CD4-positive, alpha-beta T cell treated with Interleukin-2 at 100 ng/mL for 4 hours (primary cell): ENCODE measurements at regions not wholly inside any gene's neighbourhood (a gene's known extent, or its start where the extent isn't known, plus 50 kb on each side); places are given as distances from the start of the nearest gene placed in this dataset.

ENCODE experiments used
- DNase-seq: peaks from one replicate; pipeline ENCODE4 v3.0.0-alpha.2; 2020; ENCODE audit warnings: low spot score

DNA sequence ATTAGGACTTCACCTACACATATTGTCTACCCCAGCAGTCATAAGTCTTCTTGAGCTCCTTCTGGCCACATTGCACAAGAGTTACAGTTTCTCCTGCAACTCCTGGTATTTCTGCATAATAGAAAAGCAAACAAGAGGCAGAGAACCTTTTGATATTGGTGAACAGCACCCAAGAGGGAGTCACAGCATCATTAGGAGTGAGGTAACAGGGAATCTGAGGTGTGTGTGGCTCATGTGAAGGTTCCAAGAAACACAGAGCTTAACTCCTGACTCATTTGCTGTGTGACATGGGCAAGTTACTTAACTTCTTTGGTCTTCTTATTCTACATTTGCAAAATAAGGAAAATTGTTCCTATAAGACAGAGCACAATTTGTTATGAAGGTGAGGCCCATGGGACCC, 374.6 kb downstream of the INSC start:
- DNase-seq, result no peak

DNA sequence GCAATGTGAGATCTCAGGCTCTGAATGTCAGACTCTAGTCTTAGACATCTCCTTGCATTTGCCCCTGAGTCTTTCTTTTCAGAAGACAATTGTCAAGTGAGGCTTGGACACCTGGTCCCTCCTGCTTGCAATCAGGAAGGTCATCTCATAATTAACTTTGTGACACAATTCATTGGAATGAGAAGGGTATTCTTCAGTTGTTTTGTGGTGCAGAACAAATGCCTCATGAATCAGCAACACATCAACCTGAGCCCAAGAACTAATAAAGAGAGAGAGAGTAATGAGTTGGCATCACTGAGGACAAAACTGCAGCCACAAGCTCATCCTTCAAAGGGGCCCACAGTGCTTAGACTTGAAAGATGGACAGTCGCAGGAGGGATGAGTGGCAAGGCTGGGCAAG, 375.8 kb downstream of the INSC start:
- DNase-seq, result no peak

DNA sequence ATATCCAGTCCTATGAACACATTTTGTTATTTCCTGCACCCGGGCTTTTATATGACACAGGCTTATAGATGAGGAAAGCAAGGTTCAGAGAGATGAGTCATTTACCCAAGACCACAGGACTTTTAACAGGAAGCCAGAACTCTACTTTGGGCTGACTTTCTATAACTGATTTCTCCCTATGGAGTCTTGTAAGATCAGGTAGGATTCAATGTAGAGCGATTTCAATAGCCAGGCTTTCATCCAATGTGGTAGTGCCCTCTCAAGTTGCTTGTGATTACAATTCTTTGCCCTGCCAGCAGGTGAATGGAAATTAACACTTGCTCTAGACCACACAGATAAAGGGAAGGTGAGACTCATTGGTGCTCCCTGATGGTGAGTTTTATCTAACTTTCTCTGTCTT, 378.3 kb downstream of the INSC start:
- DNase-seq, result no peak

DNA sequence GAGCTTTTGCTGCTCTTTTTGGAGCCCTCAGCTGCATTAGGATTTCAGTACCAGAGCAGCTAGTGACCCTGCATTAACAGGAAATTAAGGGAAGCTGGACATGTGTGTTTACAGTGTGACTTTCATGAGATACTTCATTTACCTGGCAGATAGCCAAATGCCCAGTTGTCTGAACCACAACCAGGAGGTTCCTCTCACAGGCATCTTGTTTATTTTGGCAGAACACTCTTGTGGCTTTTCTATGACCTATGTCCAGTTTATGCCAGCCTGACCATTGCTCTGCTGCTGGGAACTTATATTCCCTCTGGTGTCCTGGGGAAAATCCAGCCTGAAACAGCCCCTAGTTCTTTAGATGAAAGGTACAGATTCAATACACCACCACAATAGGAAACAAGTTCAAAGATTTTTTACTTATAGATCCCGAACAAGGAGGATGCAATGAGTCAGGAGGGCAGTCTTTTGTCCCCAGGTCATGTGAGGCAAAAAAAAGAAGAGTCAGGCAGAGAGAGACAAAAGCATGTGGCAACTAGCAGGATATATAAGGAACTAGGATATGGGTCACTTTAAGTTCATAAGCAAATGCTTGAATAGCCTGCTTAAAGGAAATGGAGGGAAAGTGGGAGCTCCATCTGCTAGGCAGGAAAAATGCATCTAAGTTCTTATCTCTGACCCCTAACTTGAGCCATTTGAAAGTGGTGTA, 379.3 kb downstream of the INSC start:
- no peak for DNase-seq

DNA sequence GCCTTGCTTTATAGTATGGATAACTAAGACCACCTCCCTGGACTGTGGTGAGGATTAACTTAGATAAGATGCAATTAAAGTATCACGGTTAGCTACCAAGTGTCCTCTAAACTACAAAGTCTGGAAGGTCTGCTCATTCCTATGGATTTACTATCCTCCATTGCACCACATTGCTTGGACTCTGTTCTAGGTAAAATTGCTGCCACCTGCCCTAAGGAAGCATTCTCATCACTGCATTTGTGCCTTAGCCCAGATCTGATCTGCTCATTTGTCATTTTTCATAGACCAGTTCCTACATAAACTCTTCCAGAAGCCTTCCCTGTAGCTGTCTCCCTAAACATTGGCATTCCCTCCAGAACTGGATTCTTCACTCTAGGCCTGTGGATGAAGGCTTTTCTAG, 380.0 kb downstream of the INSC start:
- no peak for DNase-seq

DNA sequence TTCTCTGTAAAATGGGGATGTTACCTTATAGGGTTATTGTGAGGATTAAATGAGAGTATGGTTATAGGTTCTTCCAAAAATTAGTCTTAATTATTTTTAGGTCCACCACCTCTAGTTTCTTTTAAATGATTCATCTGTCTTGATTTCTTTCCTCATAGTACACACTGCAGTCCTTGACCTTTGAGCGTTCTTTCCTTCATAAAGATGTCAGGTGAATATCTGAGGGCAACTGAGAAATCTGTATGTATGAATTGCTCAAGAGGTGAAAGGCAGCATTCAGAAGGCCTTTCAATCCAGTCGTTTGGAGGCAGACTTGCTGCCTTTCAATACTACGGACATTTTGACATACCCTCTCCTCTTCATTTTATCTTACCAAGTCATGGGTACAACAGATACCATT, 380.7 kb downstream of the INSC start:
- no peak for DNase-seq

DNA sequence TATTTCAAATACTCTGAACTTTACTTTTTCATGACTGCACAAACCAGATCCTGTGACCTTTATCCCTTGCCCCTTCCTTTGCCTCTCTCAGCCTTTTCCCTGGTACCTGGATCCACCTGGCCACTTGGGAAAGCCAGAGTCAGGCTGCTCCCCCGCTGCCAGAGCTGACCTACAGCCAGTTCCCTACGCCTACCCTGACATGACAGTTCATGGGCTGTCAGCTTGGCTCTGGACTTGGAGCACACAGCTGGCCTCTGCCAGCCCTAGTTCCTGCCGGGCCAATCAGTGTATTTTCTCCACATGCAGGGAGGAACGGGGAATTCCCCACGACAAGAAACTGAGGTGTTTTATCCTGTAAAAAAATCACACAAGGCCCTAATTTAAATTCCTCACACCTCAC, 382.6 kb downstream of the INSC start:
- DNase-seq, result no peak

DNA sequence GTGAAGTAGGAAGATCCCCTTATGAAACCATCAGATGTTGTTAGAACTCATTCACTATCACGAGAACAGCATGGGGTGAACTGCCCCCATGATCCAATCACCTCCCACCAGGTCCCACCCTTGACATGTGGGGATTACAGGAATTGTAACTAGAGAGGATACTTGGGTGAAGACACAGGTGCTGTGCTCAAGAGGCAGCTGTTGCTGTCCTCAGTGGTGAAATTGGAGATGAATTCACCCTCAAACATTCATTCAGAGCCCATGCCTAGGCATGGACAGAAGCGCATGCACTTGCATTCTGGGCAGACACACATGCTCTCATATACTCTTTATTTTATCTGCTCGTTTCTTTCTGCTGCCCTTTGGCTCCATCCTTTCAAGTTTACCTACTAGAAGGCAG, 385.0 kb downstream of the INSC start:
- no peak for DNase-seq

DNA sequence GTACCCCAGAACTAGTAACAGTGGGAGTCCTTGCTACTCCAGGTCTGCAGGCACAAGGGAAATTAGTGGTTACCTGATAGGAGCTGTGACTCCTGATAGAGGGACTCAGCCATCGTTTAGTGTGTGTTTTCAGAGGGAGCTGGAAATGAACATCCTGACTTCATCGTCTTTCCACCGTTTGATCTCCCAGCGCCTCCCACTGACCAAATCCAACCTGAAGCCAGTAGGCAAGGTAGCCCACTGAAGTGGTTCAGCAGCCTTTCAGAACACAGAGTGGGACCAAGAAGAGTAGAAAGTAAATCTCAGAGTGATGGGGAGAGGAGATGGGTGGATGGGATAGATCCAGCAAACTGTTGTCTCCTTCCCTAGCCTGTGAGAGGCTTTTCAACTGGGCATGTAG, 385.9 kb downstream of the INSC start:
- DNase-seq, result no peak

DNA sequence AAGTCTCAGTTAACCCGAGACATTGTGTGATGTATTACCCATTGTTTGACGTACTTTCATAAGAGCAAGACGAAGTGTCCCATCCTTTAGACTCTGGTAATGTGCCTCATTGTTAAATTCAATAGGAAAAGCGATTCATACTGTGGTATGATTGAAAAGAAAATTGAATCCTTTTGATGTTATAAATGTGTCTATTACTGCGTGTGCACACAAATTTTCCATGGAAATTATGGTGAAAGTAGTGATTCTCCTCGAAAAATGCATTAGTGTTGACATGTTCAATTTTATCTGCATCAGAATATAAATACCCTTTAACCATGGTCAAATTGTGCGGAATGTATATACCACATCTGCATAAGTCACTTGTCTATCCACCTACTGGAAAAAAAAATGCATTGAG, 386.8 kb downstream of the INSC start:
- DNase-seq, result no peak

DNA sequence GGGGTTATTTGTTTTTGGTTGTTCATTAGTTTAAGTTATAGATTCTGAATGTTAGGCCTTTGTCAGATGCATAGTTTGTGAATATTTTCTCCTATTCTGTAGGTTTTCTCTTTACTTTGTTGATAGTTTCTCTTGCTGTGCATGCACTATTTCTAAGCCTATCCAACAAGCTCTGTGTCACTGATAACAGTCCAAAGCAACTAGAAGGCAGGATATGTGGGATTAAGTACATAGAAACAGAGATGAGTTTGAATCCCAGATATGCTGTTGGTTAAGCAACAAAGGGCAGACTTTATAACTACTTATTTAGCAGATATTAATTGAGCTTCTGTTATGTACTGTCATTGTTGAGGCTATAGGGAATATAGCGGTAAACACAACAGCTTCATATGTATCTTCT, 390.4 kb downstream of the INSC start:
- no peak for DNase-seq

DNA sequence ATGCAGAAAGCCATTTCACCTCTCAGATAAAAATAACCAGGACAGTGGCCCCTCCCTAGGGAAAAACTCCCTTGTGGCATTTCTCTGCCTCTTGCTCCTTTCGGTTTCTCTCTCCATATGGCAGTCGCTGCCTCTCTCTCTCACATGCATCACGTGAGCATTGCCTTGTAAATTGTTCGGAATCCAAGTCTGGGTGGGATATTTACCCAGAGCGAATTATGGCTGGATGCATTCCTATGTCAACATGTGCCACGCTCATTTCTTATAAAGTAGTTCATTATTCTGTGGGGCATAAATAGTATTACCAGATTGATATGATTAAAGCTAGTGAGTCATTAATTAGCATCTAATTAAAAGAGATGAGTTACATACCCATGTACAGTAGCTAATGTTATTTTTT, 392.9 kb downstream of the INSC start:
- DNase-seq, result no peak

DNA sequence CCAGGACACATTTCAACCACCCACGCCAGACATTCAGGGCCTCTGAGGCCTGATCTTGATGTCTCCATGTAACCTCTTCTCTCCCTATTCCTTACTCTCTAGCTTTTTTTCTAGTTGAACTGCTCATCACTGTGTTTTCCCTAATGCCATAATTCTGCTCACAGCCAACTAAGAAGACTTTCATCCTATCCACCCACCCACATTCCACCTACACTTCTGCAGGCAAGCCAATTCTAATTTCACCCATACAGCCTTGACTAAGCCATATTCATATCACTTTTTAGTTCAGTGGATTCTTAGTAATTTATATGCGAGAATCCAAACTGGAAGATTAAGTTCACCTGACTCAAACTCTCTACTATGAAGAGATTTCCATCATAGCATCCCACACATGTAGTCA, 394.4 kb downstream of the INSC start:
- no peak for DNase-seq

DNA sequence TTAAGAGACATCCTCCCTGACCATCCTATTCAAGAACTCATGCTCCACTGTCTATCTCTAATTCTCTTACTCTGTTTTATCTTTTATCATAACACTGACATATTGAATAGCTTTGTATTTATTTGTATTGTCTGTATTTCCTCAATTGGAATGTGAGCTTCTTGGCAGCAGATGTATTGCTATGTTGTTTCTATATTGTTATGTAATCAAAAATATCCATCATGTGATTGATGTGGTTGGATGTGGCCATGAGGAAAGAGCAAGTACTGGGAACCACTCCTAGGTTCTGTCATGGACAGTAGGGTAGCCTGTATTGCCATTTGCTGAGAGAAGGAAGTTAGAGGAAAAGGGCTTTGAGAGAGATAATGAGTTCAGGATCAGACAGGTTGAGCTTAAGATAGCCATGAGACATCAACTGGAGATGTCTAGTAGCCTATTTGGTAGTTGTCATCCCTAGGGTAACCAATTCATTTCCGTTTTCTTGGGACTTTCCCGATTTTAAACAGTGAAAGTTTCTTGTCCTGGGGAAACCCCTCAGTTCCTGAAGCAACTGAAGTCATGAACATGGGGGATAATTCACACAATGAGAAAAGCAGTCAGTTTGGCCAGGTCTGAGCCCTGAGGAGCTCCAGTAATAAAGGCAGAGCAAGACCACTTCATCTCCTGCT, 404.5 kb downstream of the INSC start:
- no peak for DNase-seq

DNA sequence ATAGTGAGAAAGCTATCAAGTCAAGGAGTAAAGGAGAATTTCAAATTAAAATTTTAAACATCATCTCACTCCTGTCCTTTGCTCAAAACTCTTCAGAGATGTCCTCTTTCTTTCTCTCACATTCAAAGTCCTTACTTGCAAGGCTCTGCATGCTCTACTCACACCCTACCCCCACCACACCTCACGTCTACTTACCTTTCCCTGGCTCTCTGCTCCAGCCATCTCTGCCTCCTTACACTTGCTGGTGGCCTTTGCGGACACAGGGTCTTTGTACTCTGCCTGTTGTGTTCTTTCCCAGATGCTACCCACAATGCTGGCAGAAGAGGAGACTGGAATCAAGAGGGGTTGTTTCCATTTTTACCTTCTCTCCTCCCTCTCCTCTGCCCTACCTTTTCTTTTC, 405.2 kb downstream of the INSC start:
- DNase-seq, result no peak

DNA sequence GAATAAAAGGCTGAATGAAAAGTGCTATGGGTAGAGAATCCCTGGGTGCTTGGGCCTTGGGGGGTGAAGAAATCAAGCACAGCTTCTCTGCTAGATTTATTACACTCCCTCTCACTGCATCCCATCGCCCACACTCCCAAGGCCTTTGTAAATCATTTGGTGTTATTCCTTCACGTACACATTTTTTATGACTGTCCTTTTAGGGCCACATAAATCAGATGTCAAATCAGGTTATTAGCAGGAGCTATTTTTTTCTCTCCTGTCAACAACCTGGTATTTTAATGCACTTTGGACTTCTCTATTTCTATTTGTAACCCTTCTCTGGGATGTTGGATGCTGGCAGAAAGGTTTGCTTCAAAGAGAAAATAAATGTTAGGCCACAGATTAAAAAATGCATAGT, 408.8 kb downstream of the INSC start:
- no peak for DNase-seq

DNA sequence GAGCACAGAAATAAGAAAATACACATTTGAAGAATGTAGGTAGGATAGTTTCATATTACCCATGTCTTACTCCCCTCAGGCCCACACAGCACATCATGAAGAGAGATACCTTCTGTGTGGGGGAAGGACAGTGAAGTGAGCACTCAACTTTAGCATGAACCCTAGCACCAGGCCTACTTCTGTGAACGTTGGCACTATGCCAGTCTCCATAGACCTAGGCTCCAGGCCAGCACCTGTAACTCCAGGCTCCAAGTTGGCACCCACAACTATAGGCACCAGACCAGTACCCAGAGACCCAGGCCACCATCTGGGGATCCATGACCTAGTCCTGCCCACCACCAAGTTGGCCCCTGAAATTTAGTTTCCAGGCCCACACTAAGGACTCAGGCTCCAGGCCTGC, 410.9 kb downstream of the INSC start:
- no peak for DNase-seq

DNA sequence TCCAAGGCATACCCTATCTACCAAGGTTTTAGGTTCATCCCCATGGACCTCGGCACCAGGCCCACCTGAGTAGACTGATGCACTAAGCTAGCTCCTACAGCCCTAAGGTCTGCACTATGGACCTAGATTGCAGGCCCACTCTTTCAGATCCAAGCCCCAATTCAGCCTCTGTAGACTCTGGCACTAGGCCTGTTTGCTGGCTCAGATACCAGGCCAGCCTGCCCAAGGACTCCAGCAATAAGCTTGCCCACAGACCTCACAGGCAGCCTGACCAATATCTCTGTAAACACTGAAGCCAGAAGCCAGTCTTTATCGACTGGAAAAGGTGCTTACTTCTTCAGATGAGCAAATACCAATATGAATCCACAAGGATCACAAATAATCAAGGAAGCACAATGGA, 411.3 kb downstream of the INSC start:
- DNase-seq, result no peak

DNA sequence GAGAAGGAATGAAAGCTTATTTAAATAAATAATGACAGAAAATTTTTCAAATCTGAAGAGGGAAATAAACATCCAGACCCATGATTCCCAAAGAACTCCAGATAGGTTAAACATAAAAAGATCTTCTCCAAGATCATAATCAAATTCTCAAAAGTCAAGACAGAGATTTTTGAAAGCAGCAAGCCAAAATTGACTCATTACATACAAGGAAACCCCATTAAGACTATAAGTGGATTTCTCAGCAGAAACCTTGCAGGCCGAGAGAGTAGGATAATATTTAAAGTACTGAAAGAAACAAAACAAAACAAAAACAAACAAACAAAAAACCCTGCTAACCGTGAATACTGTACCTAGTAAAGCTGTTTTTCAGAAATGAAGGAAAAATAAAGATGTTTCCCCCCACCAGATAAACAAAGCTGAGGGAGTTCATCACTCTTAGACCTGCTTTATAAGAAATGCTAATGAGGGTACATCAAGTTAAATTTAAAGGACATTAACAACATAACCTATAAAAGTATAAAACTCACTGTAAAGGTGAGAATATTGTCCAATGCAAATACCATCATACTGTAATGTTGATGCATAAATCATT, 412.2 kb downstream of the INSC start:
- DNase-seq, result no peak

DNA sequence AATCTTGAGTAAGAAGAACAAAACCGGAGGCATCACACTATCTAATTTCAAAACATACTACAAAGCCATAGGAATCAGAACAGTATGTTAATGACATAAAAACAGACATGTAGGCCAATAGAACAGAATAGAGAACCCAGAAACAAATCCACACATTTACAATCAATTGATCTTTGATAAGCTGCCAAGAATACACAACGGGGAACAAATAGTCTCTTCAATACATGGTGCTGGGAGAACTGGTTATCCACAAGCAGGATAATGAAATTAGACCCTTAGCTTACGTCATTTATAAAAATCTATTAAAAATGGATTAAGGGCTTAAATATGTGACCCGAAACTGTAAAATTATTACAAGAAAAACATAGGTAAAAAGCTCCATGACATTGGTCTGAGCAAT, 417.7 kb downstream of the INSC start:
- no peak for DNase-seq

DNA sequence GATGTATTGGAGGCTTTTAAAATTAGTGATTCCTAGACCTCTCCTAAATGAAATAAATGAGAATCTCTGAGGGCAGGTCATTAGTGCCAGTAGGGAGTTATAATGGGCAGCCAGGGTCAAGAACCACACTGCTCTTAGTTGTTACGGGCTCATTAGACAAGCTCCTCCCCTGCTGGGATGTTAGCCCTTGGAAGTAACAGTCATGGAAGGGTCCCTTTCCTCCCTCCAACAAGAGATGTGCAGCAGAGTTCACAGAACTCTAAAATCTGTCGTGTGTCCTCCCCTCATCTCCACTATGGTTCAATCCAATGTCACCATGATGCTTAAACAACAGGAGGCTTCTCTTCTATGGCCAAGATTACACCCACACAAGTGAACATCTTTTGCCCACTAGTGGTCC, 419.5 kb downstream of the INSC start:
- no peak for DNase-seq

DNA sequence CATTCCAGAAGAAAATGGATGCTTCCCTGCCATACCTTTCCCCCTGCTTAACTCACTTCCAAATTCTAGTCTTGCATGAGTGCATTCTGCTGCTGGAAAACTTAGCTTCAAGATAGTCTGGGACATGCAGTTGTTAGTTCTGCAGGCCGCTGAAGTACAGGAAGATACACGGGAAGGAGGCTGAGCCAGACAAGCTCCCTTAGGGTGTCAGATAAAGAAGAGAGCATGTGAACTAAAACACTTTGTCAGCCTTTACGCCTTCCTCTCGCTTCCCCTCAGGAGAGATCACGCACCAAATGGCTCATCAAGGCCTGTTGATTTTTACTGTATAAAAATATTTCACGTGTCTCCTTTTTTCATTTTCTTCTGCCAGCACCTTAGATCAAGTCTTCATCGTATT, 420.7 kb downstream of the INSC start:
- no peak for DNase-seq

DNA sequence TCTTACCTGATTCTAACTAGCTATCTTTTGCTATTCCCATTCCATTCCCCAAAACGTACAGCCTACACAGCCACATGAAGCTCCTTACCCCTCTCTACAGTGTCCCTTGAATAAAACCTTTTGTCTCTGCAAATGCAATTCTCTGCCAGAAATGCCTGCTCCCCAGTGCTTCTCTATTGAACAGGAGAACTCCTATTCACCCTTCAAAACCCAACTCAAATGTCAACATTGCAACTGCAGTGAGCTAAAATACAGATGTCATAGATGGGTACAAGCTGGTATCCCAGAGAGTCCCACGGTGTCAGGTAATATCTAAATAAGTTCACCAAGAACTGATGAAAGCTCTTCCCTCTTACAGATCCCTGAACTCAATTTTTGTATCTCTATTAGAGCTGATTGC, 421.7 kb downstream of the INSC start:
- DNase-seq, result no peak

DNA sequence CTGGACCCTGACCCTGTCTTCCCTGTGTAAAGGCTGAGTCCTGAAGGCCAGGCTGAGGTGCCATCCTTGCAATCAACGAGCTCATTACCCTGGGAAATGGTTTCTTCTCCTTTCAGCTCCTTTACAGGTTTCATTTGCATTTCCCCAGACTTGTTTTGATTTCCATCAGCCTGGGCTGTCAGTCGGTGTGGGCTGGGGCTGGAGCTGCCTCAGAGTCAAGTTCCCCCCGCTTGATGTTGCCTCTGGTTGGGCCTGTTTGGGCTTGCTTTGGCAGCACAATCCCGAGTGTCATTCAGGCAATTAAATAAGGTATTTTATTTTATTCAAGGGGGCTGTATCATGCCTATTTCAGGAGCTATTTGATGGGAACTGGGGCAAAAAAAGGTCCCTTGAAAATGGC, 424.9 kb downstream of the INSC start:
- no peak for DNase-seq
